GM18520 (cell line): ENCODE measurements at regions not wholly inside any gene's neighbourhood (a gene's known extent, or its start where the extent isn't known, plus 50 kb on each side); places are given as distances from the start of the nearest gene placed in this dataset.
"Not testable (repeated sequence)": the region's sequence is repeated elsewhere in the genome, so short reads cannot be mapped to it uniquely, and the experiment has no call there.

Source experiments
- ATAC-seq: cut with Tn5 transposase; IDR thresholded peaks from one replicate; pipeline ENCODE4 v1.9.1; 2021; ENCODE audit not compliant: unreplicated experiment

GRCh38 chr17:70984873-70985272 lies 815.5 kb downstream of the KCNJ2 start:
- ATAC-seq, result no peak

- ATAC-seq, result no peak
Measured at GRCh38 chr17:70987867-70988340, 818.6 kb downstream of the KCNJ2 start.

GRCh38 chr17:70988622-70989021 lies 819.3 kb downstream of the KCNJ2 start:
- ATAC-seq, result no peak

GRCh38 chr17:70989280-70989679 lies 819.9 kb downstream of the KCNJ2 start:
- no peak for ATAC-seq

GRCh38 chr17:70994194-70994593 lies 824.9 kb downstream of the KCNJ2 start:
- no peak for ATAC-seq

- ATAC-seq, result no peak
Measured at GRCh38 chr17:70995997-70996396, 826.7 kb downstream of the KCNJ2 start.

- ATAC-seq, result no peak
Measured at GRCh38 chr17:71003736-71004135, 834.4 kb downstream of the KCNJ2 start.

- no peak for ATAC-seq
Measured at GRCh38 chr17:71004413-71004812, 835.1 kb downstream of the KCNJ2 start.

GRCh38 chr17:71011391-71011790 lies 842.1 kb downstream of the KCNJ2 start:
- ATAC-seq, result no peak

GRCh38 chr17:71019699-71020098 lies 850.4 kb downstream of the KCNJ2 start:
- no peak for ATAC-seq

GRCh38 chr17:71022758-71023157 lies 853.4 kb downstream of the KCNJ2 start:
- ATAC-seq, result no peak

- ATAC-seq, result no peak
Measured at GRCh38 chr17:71023249-71024030, 854.1 kb downstream of the KCNJ2 start.

- no peak for ATAC-seq
Measured at GRCh38 chr17:71024172-71024571, 854.8 kb downstream of the KCNJ2 start.

- ATAC-seq, result no peak
Measured at GRCh38 chr17:71024969-71025368, 855.6 kb downstream of the KCNJ2 start.

GRCh38 chr17:71029246-71029645 lies 859.9 kb downstream of the KCNJ2 start:
- no peak for ATAC-seq

- ATAC-seq, result not testable (repeated sequence)
Measured at GRCh38 chr17:71031286-71031685, 862.0 kb downstream of the KCNJ2 start.

GRCh38 chr17:71032746-71033273 lies 863.5 kb downstream of the KCNJ2 start:
- ATAC-seq, result no peak

- no peak for ATAC-seq
Measured at GRCh38 chr17:71033336-71033735, 864.0 kb downstream of the KCNJ2 start.

- ATAC-seq, result no peak
Measured at GRCh38 chr17:71035226-71035625, 865.9 kb downstream of the KCNJ2 start.

- ATAC-seq, result no peak
Measured at GRCh38 chr17:71037386-71037785, 868.1 kb downstream of the KCNJ2 start.

GRCh38 chr17:71039391-71039790 lies 870.1 kb downstream of the KCNJ2 start:
- no peak for ATAC-seq

- ATAC-seq, result no peak
Measured at GRCh38 chr17:71052971-71053370, 883.6 kb downstream of the KCNJ2 start.

- ATAC-seq, result no peak
Measured at GRCh38 chr17:71055128-71055527, 885.8 kb downstream of the KCNJ2 start.
